ENCODE measurements at regions not wholly inside any gene's neighbourhood (a gene's known extent, or its start where the extent isn't known, plus 50 kb on each side); places are given as distances from the start of the nearest gene placed in this dataset.

- no peaks in the 10 kb centered on the region for H3K4me1 ChIP-seq
- no peaks in the 10 kb centered on the region for H3K9me3 ChIP-seq
- H3K36me3 ChIP-seq: no peaks in the 10 kb centered on the region
- no peak for DNase-seq
- TF ChIP-seq CTCF (IDR thresholded peaks at IDR 0.05; ENCODE audit: low read depth, low read length): no peak
- H3K27me3 ChIP-seq: 0 out of 2 replicates have a peak, but pooled peaks cover 3% of the 10 kb centered on the region
- no peak overlapping the region for H3K4me3 ChIP-seq (ENCODE audit: low read depth, low read length)
These were observed 91.7 kb upstream of the KDR start for GRCh38 chr4:55216863-55217635.

GRCh38 chr4:55218041-55218440 lies 92.6 kb upstream of the KDR start:
- H3K36me3 ChIP-seq: no peaks in the 10 kb centered on the region
- DNase-seq: no peak
- 0 out of 2 replicates have a peak, but pooled peaks cover 3% of the 10 kb centered on the region for H3K27me3 ChIP-seq
- TF ChIP-seq CTCF (IDR thresholded peaks at IDR 0.05; ENCODE audit: low read depth, low read length): no peak
- H3K9me3 ChIP-seq: no peaks in the 10 kb centered on the region
- H3K4me1 ChIP-seq: no peaks in the 10 kb centered on the region
- H3K4me3 ChIP-seq (ENCODE audit: low read depth, low read length): no peak overlapping the region

GRCh38 chr4:55237839-55238238 lies 108.2 kb upstream of the SRD5A3 start:
- Histone ChIP-seq H3K4me3 (ENCODE audit: low read depth, low read length) (no peak overlapping the region), H3K27me3 (no peaks in the 10 kb centered on the region), H3K9me3 (no peaks in the 10 kb centered on the region), H3K36me3 (no peaks in the 10 kb centered on the region), H3K4me1 (no peaks in the 10 kb centered on the region)
- TF ChIP-seq CTCF (IDR thresholded peaks at IDR 0.05; ENCODE audit: low read depth, low read length): no peak
- no peak for DNase-seq

- H3K4me3 ChIP-seq (ENCODE audit: low read depth, low read length): no peak overlapping the region
These were observed 107.6 kb upstream of the SRD5A3 start for GRCh38 chr4:55238407-55238806.

GRCh38 chr4:55241461-55241860 lies 104.6 kb upstream of the SRD5A3 start:
- DNase-seq: no peak
- Histone ChIP-seq H3K4me3 (ENCODE audit: low read depth, low read length) (no peak overlapping the region), H3K36me3 (no peaks in the 10 kb centered on the region), H3K4me1 (no peaks in the 10 kb centered on the region), H3K9me3 (no peaks in the 10 kb centered on the region), H3K27me3 (no peaks in the 10 kb centered on the region)
- no peak for TF ChIP-seq CTCF (IDR thresholded peaks at IDR 0.05; ENCODE audit: low read depth, low read length)

More at GRCh38 chr4:55238407-55238806, 107.6 kb upstream of the SRD5A3 start:
- TF ChIP-seq CTCF (IDR thresholded peaks at IDR 0.05; ENCODE audit: low read depth, low read length): no peak
- Histone ChIP-seq H3K36me3 (no peaks in the 10 kb centered on the region), H3K9me3 (no peaks in the 10 kb centered on the region), H3K4me1 (no peaks in the 10 kb centered on the region), H3K27me3 (no peaks in the 10 kb centered on the region)
- no peak for DNase-seq

GRCh38 chr4:55242506-55242905 lies 103.5 kb upstream of the SRD5A3 start:
- H3K4me1 ChIP-seq: no peaks in the 10 kb centered on the region
- H3K9me3 ChIP-seq: no peaks in the 10 kb centered on the region
- no peaks in the 10 kb centered on the region for H3K36me3 ChIP-seq
- DNase-seq: no peak
- no peak for TF ChIP-seq CTCF (IDR thresholded peaks at IDR 0.05; ENCODE audit: low read depth, low read length)
- no peaks in the 10 kb centered on the region for H3K27me3 ChIP-seq
- H3K4me3 ChIP-seq (ENCODE audit: low read depth, low read length): no peak overlapping the region
